GM23338 (cell line): ENCODE measurements at regions not wholly inside any gene's neighbourhood (a gene's known extent, or its start where the extent isn't known, plus 50 kb on each side); places are given as distances from the start of the nearest gene placed in this dataset.

Experiments used
- ATAC-seq: fragments of 200-7000 bp; cut with Tn5 transposase; 3 replicates; pipeline ENCODE4 v1.9.1; 2020
- DNase-seq: peaks from one replicate; pipeline ENCODE4 v3.0.0-alpha.2; 2015; ENCODE audit warnings: low spot score
- H2AFZ ChIP-seq: fragments of 200-600 bp; sonication (generic); 2 replicates; pipeline ENCODE4 v1.8.0; 2016; ENCODE audit warnings: antibody characterized with exemption, mild to moderate bottlenecking, moderate library complexity
- H3F3A ChIP-seq: fragments of 200-600 bp; sonication (generic); replicated peaks from 2 replicates; pipeline ENCODE4 v1.8.0; 2017; ENCODE audit warnings: antibody characterized with exemption, mixed run types, low read depth
- H3K27ac ChIP-seq: fragments of 200-600 bp; sonication (generic); 2 replicates; pipeline ENCODE4 v1.6.1; 2016; ENCODE audit warnings: low read depth
- H3K27me3 ChIP-seq: fragments of 200-600 bp; sonication (generic); 2 replicates; pipeline ENCODE4 v1.8.0; 2016; ENCODE audit warnings: mild to moderate bottlenecking, mixed run types, moderate library complexity; ENCODE audit not compliant: insufficient read depth
- H3K36me3 ChIP-seq: fragments of 200-600 bp; sonication (generic); 2 replicates; pipeline ENCODE4 v1.8.0; 2016; ENCODE audit warnings: mild to moderate bottlenecking; ENCODE audit not compliant: insufficient read depth
- H3K4me1 ChIP-seq: fragments of 200-600 bp; sonication (generic); 2 replicates; pipeline ENCODE4 v1.8.0; 2016; ENCODE audit warnings: mild to moderate bottlenecking, moderate library complexity; ENCODE audit not compliant: insufficient read depth
- H3K4me2 ChIP-seq: fragments of 200-600 bp; sonication (generic); 2 replicates; pipeline ENCODE4 v1.7.1; 2017; ENCODE audit warnings: mixed run types
- H3K4me3 ChIP-seq: fragments of 200-600 bp; sonication (generic); 2 replicates; pipeline ENCODE4 v1.6.1; 2016; ENCODE audit warnings: mixed run types
- H3K79me2 ChIP-seq: fragments of 200-600 bp; sonication (generic); replicated peaks from 2 replicates; pipeline ENCODE4 v1.8.0; 2017; ENCODE audit warnings: mild to moderate bottlenecking; ENCODE audit not compliant: insufficient read depth
- H3K9me2 ChIP-seq: fragments of 200-600 bp; sonication (generic); 2 replicates; pipeline ENCODE4 v1.8.0; 2017; ENCODE audit not compliant: insufficient read depth
- H4K20me1 ChIP-seq: fragments of 200-600 bp; sonication (generic); replicated peaks from 2 replicates; pipeline ENCODE4 v1.8.0; 2017; ENCODE audit warnings: mild to moderate bottlenecking; ENCODE audit not compliant: insufficient read depth
- H3K27ac Mint-ChIP-seq: 2 replicates; pipeline ENCODE4 v1.8.0; 2020; ENCODE audit warnings: inconsistent platforms, mild to moderate bottlenecking, moderate library complexity, mixed read lengths
- H3K27me3 Mint-ChIP-seq: 3 replicates; pipeline ENCODE4 v1.8.0; 2022; ENCODE audit warnings: low read depth, mild to moderate bottlenecking, moderate library complexity, mixed read lengths, inconsistent platforms; ENCODE audit not compliant: insufficient read depth, poor library complexity
- H3K36me3 Mint-ChIP-seq: 3 replicates; pipeline ENCODE4 v1.8.0; 2021; ENCODE audit warnings: low read depth, mild to moderate bottlenecking, inconsistent platforms, moderate library complexity, mixed read lengths
- H3K4me1 Mint-ChIP-seq: 3 replicates; pipeline ENCODE4 v1.8.0; 2020; ENCODE audit warnings: mild to moderate bottlenecking, inconsistent platforms, mixed read lengths
- H3K4me3 Mint-ChIP-seq: 3 replicates; pipeline ENCODE4 v1.8.0; 2021; ENCODE audit warnings: moderate library complexity, mild to moderate bottlenecking, inconsistent platforms, mixed read lengths
- H3K9me3 Mint-ChIP-seq: 3 replicates; pipeline ENCODE4 v1.8.0; 2020; ENCODE audit warnings: moderate library complexity, mild to moderate bottlenecking, inconsistent platforms, mixed read lengths
- CREB1 ChIP-seq: fragments of 250-450 bp; sonication (Bioruptor Pico); IDR thresholded peaks from 2 replicates; pipeline ENCODE4 v1.5.0; 2020; ENCODE audit warnings: low read depth, mild to moderate bottlenecking, moderate library complexity
- NANOG ChIP-seq: IDR thresholded peaks from 2 replicates; pipeline ENCODE4 v1.6.1; 2016; ENCODE audit warnings: antibody characterized with exemption, borderline replicate concordance
- ZNF114 ChIP-seq: fragments of 250-450 bp; sonication (Bioruptor Pico); IDR thresholded peaks from 2 replicates; pipeline ENCODE4 v1.5.0; 2020; ENCODE audit warnings: mild to moderate bottlenecking, moderate library complexity
- ZNF331 ChIP-seq: fragments of 250-450 bp; sonication (Bioruptor Pico); IDR thresholded peaks from 2 replicates; pipeline ENCODE4 v1.5.0; 2020; ENCODE audit warnings: low read depth, mild to moderate bottlenecking, moderate library complexity
- ZNF462 ChIP-seq: fragments of 250-450 bp; sonication (Bioruptor Pico); IDR thresholded peaks from 2 replicates; pipeline ENCODE4 v1.5.0; 2020; ENCODE audit warnings: mild to moderate bottlenecking, moderate library complexity
- TF ChIP-seq, protein P1 (sequence below): IDR thresholded peaks from 2 replicates; pipeline ENCODE4 v1.6.1; 2016; ENCODE audit warnings: antibody characterized with exemption
- TF ChIP-seq, protein P2 (sequence below), 2 experiments: fragments of 200-600 bp in 1 of 2; sonication (generic) in 1 of 2; conservative IDR thresholded peaks; 2 replicates each; pipeline versions ENCODE4 v1.5.1 to v1.6.1; 2016 to 2017; ENCODE audit warnings: antibody characterized with exemption in 2 of 2, low read depth in 2 of 2, mild to moderate bottlenecking in 2 of 2, moderate library complexity in 1 of 2

DNA sequence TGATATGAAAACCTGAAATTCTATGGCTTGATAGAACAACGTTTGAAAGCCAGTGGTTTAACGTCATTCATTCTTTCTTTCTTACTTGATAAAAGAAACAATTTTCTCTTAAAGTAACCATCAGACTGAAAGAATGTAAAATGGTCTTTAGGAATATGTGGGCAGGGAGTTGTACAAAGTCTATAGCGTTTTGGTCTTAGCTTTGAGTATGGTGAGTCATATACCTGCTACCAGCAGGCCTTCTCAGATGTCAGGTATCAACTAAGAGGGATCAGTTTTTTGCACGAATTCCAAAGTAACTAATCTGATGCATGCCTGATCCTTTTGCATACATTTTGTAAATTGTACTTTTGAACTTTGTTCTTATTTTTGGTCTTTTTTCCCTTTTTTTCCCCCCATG is 101.5 kb upstream of the DSEL start:
- H3K36me3 Mint-ChIP-seq, result 0 out of 3 replicates have a peak, but pooled peaks cover 2% of the 10 kb centered on the region

More for the DNA sequence above, 101.5 kb upstream of the DSEL start:
- no peaks in the 10 kb centered on the region for H3K36me3 ChIP-seq
- no peaks in the 10 kb centered on the region for H3F3A ChIP-seq
- H3K27me3 Mint-ChIP-seq, result peaks cover 2% of the 10 kb centered on the region
- H3K9me2 ChIP-seq, result no peaks in the 10 kb centered on the region
- peaks cover 13% of the 10 kb centered on the region for H3K4me1 ChIP-seq
- H3K27ac ChIP-seq, result no peak overlapping the region
- TF ChIP-seq NANOG, result no peak
- TF ChIP-seq, protein P1, sequence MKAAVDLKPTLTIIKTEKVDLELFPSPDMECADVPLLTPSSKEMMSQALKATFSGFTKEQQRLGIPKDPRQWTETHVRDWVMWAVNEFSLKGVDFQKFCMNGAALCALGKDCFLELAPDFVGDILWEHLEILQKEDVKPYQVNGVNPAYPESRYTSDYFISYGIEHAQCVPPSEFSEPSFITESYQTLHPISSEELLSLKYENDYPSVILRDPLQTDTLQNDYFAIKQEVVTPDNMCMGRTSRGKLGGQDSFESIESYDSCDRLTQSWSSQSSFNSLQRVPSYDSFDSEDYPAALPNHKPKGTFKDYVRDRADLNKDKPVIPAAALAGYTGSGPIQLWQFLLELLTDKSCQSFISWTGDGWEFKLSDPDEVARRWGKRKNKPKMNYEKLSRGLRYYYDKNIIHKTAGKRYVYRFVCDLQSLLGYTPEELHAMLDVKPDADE, result no peak
- TF ChIP-seq ZNF114 (CRISPR knock-in tag), result no peak
- no peak for TF ChIP-seq CREB1
- TF ChIP-seq ZNF331 (CRISPR knock-in tag), result no peak
- no peak for TF ChIP-seq ZNF462 (CRISPR knock-in tag)
- TF ChIP-seq, protein P2, sequence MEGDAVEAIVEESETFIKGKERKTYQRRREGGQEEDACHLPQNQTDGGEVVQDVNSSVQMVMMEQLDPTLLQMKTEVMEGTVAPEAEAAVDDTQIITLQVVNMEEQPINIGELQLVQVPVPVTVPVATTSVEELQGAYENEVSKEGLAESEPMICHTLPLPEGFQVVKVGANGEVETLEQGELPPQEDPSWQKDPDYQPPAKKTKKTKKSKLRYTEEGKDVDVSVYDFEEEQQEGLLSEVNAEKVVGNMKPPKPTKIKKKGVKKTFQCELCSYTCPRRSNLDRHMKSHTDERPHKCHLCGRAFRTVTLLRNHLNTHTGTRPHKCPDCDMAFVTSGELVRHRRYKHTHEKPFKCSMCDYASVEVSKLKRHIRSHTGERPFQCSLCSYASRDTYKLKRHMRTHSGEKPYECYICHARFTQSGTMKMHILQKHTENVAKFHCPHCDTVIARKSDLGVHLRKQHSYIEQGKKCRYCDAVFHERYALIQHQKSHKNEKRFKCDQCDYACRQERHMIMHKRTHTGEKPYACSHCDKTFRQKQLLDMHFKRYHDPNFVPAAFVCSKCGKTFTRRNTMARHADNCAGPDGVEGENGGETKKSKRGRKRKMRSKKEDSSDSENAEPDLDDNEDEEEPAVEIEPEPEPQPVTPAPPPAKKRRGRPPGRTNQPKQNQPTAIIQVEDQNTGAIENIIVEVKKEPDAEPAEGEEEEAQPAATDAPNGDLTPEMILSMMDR (conservative IDR thresholded peaks at IDR 0.05; ENCODE audit: low read depth in 2 of 2), result no peak
- H3K9me3 Mint-ChIP-seq, result no peaks in the 10 kb centered on the region
- H3K4me2 ChIP-seq, result no peak overlapping the region
- H3K79me2 ChIP-seq, result no peaks in the 10 kb centered on the region
- no peak for ATAC-seq
- no peak for DNase-seq
- no peak overlapping the region for H3K4me3 ChIP-seq
- H4K20me1 ChIP-seq, result no peaks in the 10 kb centered on the region
- H3K27ac Mint-ChIP-seq, result no peak overlapping the region
- H2AFZ ChIP-seq, result no peak overlapping the region
- no peaks in the 10 kb centered on the region for H3K27me3 ChIP-seq
- peaks cover 10% of the 10 kb centered on the region for H3K4me1 Mint-ChIP-seq
- no peak overlapping the region for H3K4me3 Mint-ChIP-seq
